Inflammatory macrophage (primary cell): ENCODE measurements at regions not wholly inside any gene's neighbourhood (a gene's known extent, or its start where the extent isn't known, plus 50 kb on each side); places are given as distances from the start of the nearest gene placed in this dataset.

Source experiments
- DNase-seq, 2 donors: peaks; one replicate each; pipeline ENCODE4 v3.0.0-alpha.2; 2020 to 2022

- DNase-seq = no peak
Observed at GRCh38 chr5:152337484-152337883, 67.6 kb downstream of the NMUR2 start.

- DNase-seq = no peak
Observed at GRCh38 chr5:152335461-152335860, 69.6 kb downstream of the NMUR2 start.

- no peak for DNase-seq
Observed at GRCh38 chr5:152332716-152333460, 72.2 kb downstream of the NMUR2 start.

GRCh38 chr5:152331718-152332117 lies 73.4 kb downstream of the NMUR2 start:
- DNase-seq = no peak

GRCh38 chr5:152331006-152331405 lies 74.1 kb downstream of the NMUR2 start:
- no peak for DNase-seq

- no peak for DNase-seq
Observed at GRCh38 chr5:152329761-152330283, 75.3 kb downstream of the NMUR2 start.

GRCh38 chr5:152329207-152329606 lies 75.9 kb downstream of the NMUR2 start:
- no peak for DNase-seq

GRCh38 chr5:152315942-152316341 lies 89.1 kb downstream of the NMUR2 start:
- no peak for DNase-seq

GRCh38 chr5:152314196-152314829 lies 90.8 kb downstream of the NMUR2 start:
- no peak for DNase-seq

GRCh38 chr5:152309926-152310450 lies 95.1 kb downstream of the NMUR2 start:
- no peak for DNase-seq

GRCh38 chr5:152306386-152306785 lies 98.7 kb downstream of the NMUR2 start:
- DNase-seq = no peak

GRCh38 chr5:152305525-152305924 lies 99.6 kb downstream of the NMUR2 start:
- DNase-seq = no peak

GRCh38 chr5:152303841-152304240 lies 101.2 kb downstream of the NMUR2 start:
- DNase-seq = no peak

- no peak for DNase-seq
Observed at GRCh38 chr5:152297866-152298265, 107.2 kb downstream of the NMUR2 start.

GRCh38 chr5:152293189-152293588 lies 111.9 kb downstream of the NMUR2 start:
- DNase-seq = no peak

- no peak for DNase-seq
Observed at GRCh38 chr5:152290181-152290580, 114.9 kb downstream of the NMUR2 start.

- no peak for DNase-seq
Observed at GRCh38 chr5:152288917-152289595, 116.0 kb downstream of the NMUR2 start.

- DNase-seq = no peak
Observed at GRCh38 chr5:152288499-152288898, 116.6 kb downstream of the NMUR2 start.

- DNase-seq = no peak
Observed at GRCh38 chr5:152285764-152286163, 119.3 kb downstream of the NMUR2 start.

- no peak for DNase-seq
Observed at GRCh38 chr5:152282331-152282730, 122.7 kb downstream of the NMUR2 start.

GRCh38 chr5:152277936-152278335 lies 127.1 kb downstream of the NMUR2 start:
- DNase-seq = no peak

- DNase-seq = no peak
Observed at GRCh38 chr5:152274224-152274623, 130.9 kb downstream of the NMUR2 start.

- DNase-seq = no peak
Observed at GRCh38 chr5:152271420-152271819, 133.7 kb downstream of the NMUR2 start.
